ENCODE measurements at regions not wholly inside any gene's neighbourhood (a gene's known extent, or its start where the extent isn't known, plus 50 kb on each side); places are given as distances from the start of the nearest gene placed in this dataset.

- TF ChIP-seq NFIC (IDR thresholded peaks at IDR 0.05) (no peak), YY1 (IDR thresholded peaks at IDR 0.05; ENCODE audit: low read depth) (no peak), RAD21 (IDR thresholded peaks at IDR 0.05; ENCODE audit: low read depth) (no peak), CEBPB (IDR thresholded peaks at IDR 0.05) (no peak), EP300 (IDR thresholded peaks at IDR 0.05; ENCODE audit: borderline replicate concordance) (no peak), FOXM1 (IDR thresholded peaks at IDR 0.05; ENCODE audit: borderline replicate concordance, low read depth) (no peak), ZBTB7A (IDR thresholded peaks at IDR 0.05; ENCODE audit: low read depth) (no peak), REST (IDR thresholded peaks at IDR 0.05; ENCODE audit: low read depth) (no peak), TCF12 (IDR thresholded peaks at IDR 0.05; ENCODE audit: low read depth) (no peak)
Observed at GRCh38 chr3:110027446-110028080, 690.2 kb upstream of the DPPA4 start.

All from Ishikawa (cell line).